GM18907 (cell line): ENCODE measurements at regions not wholly inside any gene's neighbourhood (a gene's known extent, or its start where the extent isn't known, plus 50 kb on each side); places are given as distances from the start of the nearest gene placed in this dataset.
"Not testable (repeated sequence)": the region's sequence is repeated elsewhere in the genome, so short reads cannot be mapped to it uniquely, and the experiment has no call there.

ENCODE experiments used
- ATAC-seq: cut with Tn5 transposase; IDR thresholded peaks from one replicate; pipeline ENCODE4 v1.9.1; 2021; ENCODE audit warnings: mild to moderate bottlenecking, moderate library complexity; ENCODE audit not compliant: unreplicated experiment

DNA sequence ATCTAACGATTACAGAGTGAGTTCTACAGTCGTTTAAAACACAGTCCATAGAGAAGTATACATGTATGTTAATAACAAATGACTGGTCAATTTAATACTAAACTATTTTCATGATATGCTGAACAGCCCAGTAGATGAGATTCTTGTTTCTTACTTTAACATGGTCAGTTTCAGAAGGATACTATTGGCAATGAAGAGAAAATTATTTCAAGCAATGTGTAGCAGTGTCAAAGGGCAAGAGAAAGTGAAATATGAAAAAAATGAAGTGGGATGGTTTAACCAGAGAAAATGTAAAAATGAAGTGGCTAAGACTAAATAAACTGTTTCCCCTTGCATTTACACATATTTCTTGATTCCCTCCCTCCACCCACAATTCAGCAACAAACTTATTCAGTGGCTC is 192.1 kb upstream of the TTC14 start:
- no peak for ATAC-seq

DNA sequence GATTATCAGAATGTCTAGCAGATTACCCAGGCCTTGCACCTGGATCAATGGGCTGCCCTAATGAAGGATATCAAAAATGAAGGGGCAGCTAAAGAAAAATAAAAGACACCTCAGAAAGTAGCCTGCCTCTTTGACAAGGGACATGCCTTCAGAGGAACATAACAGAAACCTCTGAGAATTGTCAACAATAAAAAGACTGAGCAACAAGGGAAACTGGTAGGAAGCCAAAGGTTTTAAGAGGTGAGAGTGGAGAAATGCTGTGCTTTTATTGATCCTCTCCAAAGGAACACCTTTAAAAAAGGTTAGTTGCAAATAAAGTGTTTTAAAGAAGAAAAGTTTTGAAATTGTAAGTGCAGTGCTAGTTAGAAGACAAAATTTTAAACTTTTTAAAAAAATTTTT is 187.8 kb upstream of the TTC14 start:
- no peak for ATAC-seq

DNA sequence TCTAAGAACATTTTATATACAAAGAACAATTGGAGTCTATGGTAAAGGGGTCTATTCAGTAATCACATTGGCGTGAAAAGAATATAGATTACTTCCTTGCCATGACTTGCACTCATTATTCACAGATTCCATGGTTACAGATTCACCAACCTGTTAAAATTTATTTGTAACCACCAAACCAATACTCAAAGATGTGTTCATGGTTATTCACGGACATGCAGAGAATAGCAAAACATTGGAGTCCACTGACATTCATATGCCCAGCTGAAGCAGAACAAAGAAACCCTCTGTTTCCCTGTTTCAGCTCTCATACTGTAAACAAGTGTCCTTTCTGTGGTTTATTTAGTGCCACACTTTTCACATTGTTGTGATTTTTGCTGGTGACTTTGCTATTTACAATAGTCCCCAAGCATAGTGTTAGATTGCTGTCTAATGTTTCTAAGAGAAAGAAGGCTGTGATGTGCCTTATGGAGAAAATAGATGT is 185.8 kb upstream of the TTC14 start:
- no peak for ATAC-seq

DNA sequence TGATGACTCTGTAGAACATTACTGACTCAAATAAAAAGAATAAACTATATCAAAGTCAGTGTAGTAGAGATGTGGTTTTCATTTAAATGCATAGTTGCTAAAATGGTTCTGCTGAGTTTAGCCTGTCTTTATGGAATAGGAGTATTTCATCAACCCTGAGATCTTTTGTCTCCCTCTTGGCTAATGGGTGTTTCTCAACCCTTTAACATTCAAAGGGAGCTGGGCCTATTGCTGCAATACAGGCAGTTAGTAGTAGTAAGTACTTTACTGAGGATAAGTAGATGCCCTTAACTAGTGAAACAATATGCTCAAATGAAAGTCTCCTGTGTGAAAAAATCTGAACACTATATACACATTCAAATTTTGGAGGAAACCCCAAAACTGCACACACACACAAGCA is 184.7 kb upstream of the TTC14 start:
- no peak for ATAC-seq

DNA sequence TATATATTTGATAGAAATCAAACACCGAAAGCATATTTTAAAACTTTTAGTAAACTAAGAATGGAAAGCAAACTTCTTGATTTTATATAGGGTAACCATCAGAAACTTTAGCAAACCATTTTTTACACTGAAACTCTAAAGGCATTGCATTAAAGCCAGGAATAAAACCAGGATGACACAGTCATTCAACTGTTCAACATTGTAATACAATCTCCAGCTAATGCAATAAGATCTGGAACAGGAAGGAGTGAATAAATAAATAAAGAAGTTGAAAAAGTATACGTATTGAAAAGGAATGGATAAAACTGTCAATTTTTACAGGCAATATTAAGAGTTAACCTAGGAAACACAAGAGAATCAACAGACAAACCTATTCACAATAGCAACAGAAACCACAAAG is 181.9 kb upstream of the TTC14 start:
- ATAC-seq, result no peak

DNA sequence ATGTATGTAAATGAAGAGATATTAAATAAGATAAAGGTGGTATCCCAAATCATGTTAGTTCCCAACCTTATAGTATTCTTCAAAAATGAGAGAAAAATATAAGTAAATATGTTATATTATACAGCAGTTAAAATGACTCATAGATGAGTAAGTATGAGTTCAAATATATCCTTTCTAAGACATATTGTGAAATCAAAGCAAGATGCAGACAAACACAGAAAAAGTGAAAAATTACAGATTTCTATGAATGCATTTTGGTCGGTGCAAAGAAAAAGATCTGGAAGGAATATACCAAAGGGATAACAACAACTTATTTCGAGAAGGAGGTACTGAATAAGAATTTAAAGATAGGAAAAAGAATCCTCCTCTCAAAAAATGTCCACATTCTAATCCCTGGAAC is 181.2 kb upstream of the TTC14 start:
- ATAC-seq, result no peak

DNA sequence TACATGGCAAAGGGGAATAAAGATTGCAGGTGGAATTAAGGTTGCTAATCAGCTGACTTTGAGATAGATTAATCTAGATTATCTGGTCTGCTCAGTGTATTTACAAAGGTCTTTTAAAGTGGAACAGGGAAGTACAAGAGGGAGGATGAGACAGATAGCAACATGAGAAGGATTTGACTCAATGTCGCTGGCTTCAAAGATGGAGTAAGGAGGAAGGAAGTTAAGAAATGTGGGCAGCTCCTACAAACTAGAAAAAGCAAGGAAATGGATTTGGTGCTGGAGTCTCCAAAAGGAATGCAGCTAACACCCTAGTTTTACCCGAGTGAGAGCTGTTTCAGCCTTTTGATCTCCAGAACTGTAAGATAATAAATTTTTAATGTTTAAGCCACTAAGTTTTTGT is 180.7 kb upstream of the TTC14 start:
- ATAC-seq, result no peak

DNA sequence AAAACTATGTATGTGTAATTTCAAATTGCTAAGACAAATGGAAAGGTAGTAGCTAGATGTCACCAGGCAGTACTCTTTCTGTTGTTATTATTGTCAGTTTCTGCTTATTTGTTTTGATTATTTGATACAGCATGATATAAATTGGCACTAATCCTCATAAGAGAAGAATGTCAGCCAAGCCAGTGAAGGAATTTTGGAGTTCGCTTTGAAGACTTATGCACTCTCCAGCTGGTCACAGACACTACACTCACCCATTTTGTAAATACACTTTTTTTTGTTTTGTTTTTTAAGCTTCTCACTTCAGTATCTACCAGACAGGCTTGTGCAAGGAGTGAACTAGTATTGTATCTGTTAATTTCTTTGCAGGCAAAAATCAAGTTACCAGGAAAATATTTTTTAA is 180.2 kb upstream of the TTC14 start:
- no peak for ATAC-seq

DNA sequence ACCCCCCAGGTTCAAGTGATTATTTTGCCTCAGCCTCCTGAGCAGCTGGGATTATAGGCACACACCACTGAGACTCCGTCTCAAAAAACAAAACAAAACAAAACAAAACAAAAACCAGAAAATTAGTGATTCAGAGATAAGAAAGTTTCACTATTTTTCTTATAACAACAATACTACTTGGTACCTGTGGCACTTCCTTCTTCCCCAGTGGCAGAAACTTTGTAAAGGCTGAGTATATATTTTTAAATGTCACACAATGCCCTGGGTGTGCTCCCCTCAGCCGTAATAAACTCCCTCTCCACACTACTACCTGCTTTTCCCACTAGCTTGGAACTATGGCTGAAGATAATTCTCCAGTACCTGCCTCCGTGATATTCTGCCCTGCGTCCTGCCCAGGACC is 177.7 kb upstream of the TTC14 start:
- ATAC-seq, result not testable (repeated sequence)

DNA sequence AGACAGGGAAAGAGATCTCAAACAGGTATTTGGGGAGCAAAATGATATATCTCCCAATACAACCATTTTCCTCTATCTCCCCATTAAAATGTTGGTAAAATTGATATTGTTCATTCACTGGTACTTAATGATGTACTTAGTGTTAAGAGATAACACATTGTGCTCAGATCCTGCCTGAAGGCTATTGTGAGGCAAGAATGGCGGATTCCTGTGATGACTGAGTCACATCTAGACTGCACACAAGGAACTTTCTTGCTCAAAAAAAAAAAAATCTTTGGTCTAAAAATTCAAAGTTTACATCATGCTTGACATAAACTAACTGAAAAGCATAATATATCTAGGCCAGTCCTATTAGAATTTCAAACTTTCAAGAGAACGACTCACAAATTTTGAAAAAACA is 171.1 kb upstream of the TTC14 start:
- no peak for ATAC-seq

DNA sequence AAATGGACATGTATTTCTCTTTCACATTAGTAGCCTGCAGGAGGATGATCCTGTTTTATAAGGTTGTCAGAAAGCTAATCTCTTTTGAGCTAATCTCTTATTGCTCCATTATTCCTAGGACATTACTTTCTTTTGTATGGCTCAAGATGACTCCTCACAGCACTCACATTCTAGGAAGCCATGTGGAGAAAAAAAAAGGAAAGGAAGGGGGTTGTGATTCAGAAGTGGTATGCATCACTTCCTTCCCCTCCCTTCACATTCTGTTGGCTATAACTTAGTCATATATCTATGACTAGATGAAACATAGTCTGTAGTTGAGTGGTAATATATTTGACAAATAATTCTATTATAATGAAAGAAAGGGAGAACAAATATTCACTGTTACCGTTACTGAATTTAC is 168.8 kb upstream of the TTC14 start:
- no peak for ATAC-seq

DNA sequence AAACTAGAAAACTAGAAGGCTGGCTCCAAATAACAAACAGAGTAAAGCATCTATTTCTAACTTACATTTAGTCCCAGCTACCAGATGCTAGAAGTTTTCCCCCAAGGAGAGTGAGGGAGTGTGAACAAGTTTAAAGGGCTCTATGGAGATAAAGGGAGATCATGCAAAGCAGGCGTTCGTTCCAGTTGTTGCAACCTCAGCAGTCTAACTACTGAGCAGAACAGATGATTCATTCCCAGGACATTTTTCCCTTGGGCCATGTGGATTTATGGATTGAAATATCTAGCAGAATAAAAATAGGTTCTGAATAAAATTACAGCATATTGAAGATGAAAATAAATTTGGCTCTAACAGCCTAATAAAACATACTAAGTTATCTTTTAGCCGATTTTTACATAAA is 154.8 kb upstream of the TTC14 start:
- ATAC-seq, result no peak

DNA sequence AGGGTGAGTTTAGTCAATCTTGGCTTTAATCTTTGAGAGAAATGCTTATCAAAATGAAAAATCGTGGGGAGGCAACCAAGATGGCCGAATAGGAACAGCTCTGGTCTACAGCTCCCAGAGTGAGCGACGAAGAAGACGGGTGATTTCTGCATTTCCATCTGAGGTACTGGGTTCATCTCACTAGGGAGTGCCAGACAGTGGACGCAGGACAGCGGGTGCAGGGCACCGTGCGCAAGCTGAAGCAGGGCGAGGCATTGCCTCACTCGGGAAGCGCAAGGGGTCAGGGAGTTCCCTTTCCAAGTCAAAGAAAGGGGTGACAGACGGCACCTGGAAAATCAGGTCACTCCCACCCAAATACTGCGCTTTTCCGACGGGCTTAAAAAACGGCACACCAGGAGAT is 153.6 kb upstream of the TTC14 start:
- ATAC-seq, result not testable (repeated sequence)

DNA sequence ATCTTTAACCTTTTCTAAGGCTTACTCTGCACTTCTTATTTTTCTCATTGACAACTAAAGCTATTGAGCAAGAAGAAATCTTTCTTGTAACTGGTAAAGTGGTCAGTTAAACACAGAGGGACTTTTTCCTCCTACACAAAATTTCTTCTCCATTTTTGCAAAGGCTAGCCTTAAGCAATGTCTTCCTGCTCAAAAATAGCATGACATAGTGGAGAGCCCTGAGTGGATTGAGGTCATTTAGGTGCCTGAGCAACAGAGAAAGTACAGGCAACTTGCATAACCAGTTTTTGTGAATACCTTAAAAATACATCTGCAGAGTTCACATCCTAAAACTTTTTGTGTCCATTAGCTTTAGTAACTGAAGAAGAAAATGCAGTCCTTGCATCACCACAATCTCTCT is 144.7 kb upstream of the TTC14 start:
- no peak for ATAC-seq

DNA sequence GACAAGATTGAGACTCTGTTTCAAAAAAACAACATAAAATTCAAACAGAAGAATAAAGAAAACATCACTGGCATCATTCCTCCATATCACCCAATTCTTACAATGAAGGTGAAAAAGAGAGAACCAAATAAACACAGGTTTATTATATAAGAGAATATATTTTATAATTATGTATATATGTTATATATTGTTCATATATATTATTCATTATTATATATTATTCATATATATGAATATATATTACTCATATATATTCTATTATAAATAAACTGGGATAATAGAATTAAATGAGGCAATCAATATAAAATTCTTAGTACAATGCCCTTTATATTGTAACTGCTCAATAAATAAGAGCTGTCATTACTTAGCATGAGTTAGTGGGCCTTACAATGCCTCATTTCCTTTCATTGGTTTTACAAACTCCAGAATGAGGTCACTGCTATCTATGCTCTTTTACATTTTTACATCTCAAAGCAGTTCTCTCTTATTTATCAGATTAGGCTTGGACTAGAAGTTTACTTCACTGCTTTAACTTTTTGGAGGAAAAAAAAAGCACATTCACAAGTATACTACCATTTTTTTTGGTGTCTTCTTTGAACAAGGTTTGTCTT is 135.5 kb upstream of the TTC14 start:
- no peak for ATAC-seq

DNA sequence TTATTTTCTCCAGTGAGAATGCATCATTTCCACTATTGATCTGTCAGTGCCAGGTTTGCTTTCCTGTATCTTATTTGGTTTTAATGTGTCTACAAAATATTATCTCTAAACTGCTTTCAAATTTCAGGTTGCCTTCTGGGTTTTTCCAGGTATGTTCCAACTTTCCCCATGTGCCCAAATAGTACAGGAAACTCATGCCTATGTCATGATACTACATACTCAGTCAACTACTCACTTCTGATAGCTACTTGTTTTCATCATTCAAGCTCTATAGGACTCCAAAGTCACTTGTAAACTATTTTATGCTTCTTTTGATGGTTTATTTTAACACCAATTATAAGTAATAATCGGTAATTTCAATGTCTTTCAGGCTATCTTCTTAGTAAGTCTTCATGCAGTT is 134.8 kb upstream of the TTC14 start:
- no peak for ATAC-seq

DNA sequence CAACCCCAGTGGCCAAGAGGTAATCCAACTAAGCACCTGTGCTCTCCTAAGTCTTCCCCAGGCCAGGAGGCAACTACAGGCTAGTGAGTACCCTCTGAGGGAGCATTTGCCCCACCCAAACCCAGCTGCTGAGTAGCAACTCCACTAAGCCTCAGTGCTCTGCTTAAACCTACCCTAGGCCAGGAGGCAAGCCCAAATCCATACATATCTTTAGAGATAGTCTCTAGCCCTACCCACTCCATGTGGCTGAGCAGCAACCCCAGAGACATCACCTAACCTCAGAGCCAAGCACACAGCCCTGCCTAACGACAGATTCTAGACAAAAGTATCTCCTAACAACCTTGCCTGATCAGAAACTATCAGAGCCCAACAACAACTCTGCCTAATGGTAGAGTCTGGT is 132.8 kb upstream of the TTC14 start:
- ATAC-seq, result no peak

DNA sequence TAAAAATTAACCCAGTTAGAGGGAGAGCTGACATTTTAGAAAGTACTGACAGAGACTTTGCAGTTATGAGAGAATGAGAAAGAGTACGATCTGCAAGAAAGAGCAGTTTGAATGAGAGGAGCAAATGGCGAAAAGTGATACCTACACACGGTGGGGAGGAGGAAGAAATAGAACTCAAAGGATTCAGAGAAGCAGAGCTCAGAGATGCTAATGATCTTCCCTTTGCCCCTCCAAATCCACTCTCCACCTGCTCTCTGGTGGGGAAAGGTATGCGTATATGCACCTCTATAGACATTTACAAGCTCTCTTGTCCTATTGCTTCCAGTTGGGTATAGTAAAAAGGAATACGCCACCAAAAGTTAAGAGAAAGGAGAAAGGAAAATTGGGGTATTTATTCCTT is 123.3 kb upstream of the TTC14 start:
- ATAC-seq, result no peak

DNA sequence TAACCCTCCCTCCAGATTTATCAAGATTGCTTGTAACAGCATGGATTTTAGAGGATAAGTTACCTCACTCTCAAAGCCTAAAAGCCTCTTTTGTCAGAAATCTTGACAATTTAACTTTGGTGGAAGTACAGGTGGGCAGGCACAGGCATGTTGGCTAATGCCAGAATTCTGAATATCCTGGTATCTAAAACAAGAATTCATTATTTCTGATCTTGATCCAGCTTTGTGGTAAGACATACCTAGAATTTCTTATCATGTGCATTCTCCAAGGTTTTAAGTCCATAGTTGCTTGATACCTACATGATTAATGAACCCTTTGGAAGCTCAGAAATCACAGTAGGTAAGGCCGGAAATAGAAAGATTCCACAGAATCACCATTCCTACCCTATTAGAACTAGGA is 109.9 kb upstream of the TTC14 start:
- ATAC-seq, result no peak

DNA sequence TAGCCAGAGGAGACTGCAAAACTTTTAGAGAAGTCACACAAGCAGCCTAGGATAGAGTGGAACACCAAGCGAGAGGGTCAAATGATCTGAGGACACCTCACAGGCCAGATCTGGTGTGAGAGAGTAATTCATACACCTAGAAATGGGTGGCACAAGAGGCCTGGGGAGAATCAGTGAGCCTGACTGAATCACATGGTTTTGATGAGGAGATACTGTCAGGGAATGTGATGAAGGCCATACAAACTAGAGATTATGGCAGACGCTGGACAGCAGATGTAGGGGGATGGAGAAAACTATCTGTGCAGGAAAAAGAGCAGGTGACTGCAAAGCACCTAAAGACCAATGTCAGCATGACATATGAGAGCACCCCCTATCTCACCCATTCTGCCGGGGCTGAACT is 105.0 kb upstream of the TTC14 start:
- ATAC-seq, result no peak

DNA sequence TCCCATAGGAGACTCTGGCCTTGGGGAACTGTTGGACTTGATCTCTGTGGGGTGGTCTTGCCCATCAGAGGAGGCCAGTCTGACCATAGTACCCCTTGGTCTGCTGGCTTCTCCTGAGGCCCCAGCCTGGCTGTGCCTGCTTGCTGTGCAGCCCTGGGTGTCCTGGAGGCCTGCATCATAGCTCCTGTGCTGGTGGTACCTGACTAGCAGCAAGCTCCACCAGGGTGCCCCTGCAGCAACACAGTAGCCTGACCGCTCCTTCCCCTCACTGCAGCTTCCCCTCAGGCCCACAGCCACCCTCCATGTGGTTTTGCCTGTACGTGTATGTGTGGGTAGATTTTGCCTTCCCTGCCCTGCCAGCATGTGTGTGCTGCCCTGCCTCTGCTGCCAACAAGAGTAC is 85.6 kb upstream of the TTC14 start:
- ATAC-seq, result no peak

DNA sequence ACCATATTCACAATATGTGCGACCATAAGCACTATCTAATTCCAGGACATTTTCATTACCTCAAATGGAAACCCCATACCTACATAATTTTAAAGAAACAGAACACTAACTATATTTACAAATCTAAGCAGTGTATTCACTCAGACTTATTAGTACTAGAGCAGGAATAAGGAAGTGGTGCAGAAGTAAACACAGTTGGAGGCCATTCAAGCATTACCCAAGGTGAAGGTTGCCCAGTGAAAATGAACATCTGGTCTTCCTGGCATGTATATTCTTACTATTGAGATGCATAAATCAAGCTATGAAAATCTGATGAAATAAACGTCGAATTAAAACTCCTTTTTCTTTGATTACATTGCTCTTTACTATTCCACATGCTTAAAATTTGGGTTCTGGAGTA is 78.9 kb upstream of the TTC14 start:
- no peak for ATAC-seq

DNA sequence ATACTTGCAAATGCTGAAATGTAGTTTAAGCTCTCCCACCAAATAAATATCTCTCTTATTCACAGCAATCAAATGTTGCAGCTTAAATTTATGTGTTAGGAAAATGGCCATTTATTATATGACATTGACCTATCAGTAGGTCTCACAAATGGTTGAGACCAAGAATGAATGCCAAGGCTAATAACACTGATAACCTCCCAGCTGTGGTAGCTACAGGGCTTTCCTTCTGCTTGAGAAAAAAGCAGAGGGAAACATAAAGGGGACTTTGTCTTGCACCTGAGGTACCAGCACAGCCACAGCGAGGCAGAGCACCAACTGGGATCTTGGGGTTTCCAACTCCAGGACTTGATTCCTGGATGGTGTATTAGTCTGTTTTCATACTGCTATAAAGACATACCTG is 73.1 kb upstream of the TTC14 start:
- ATAC-seq, result no peak

DNA sequence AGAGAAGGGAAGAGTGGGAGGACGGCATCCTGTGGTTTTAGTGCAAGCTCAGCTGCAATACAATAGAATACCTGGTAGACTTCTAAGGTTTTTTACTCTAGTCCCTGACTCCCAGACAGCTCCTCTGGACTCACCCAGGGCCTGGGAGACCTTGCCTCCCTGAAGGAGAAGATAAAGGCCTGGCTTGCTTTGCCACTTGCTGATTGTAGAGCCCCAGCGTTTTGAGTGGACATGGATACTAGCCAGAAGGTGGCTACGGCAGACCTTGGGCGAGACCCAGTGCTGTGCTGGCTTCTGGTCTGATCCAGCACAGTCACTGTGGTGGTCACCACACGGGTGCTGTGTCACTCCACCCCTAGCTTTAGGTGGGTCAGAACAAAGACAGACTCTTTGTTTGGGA is 72.2 kb upstream of the TTC14 start:
- no peak for ATAC-seq
